ENCODE measurements at regions not wholly inside any gene's neighbourhood (a gene's known extent, or its start where the extent isn't known, plus 50 kb on each side); places are given as distances from the start of the nearest gene placed in this dataset.
"Not testable (repeated sequence)": the region's sequence is repeated elsewhere in the genome, so short reads cannot be mapped to it uniquely, and the experiment has no call there.

DNA sequence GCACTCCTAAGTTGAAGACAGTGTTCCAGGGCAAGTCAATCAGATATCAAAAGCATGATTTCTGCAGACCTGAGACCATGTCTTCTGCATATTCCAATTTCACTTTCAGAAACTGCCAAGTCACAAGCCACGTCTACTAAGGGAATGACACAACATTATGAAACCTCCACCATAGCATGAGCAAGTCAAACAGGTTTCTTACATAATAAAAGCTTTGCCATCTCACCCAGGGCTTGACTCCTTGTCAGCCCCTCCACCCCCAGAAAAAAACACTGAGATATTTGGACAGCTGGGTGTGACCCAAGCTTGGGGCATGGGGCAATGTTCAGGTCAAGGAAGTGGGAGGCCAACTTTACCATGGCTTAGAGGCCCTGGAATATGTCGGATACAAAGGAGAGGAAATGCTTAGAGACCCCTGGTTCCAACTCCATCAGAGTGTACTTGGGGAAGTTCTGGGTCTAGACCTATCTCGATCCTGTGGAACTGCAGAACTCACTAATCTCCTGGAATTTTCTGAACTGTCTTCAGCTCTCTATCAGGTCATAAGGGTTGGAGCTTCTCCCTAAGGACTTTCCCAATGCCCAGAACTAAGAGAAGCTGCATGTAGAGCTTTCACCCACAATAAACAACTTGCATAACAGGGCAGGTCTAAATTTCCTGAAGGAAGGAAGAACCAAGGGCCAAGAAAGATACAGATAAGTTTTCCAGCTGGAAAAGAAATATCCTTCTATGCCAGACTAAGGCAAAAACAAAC, 80.6 kb upstream of the NAMPT start (continued):
- TF ChIP-seq, protein P1, sequence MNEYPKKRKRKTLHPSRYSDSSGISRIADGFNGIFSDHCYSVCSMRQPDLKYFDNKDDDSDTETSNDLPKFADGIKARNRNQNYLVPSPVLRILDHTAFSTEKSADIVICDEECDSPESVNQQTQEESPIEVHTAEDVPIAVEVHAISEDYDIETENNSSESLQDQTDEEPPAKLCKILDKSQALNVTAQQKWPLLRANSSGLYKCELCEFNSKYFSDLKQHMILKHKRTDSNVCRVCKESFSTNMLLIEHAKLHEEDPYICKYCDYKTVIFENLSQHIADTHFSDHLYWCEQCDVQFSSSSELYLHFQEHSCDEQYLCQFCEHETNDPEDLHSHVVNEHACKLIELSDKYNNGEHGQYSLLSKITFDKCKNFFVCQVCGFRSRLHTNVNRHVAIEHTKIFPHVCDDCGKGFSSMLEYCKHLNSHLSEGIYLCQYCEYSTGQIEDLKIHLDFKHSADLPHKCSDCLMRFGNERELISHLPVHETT (tag by site-specific recombination; IDR thresholded peaks at IDR 0.05): no peak
- no peak for TF ChIP-seq ZNF221 (tag by site-specific recombination; IDR thresholded peaks at IDR 0.05; ENCODE audit: borderline replicate concordance)
- no peak for TF ChIP-seq KLF1 (tag by site-specific recombination; IDR thresholded peaks at IDR 0.05)
- no peak for TF ChIP-seq OSR2 (tag by site-specific recombination; IDR thresholded peaks at IDR 0.05)
- TF ChIP-seq ZNF707 (tag by site-specific recombination; IDR thresholded peaks at IDR 0.05): no peak
- TF ChIP-seq, protein P2, sequence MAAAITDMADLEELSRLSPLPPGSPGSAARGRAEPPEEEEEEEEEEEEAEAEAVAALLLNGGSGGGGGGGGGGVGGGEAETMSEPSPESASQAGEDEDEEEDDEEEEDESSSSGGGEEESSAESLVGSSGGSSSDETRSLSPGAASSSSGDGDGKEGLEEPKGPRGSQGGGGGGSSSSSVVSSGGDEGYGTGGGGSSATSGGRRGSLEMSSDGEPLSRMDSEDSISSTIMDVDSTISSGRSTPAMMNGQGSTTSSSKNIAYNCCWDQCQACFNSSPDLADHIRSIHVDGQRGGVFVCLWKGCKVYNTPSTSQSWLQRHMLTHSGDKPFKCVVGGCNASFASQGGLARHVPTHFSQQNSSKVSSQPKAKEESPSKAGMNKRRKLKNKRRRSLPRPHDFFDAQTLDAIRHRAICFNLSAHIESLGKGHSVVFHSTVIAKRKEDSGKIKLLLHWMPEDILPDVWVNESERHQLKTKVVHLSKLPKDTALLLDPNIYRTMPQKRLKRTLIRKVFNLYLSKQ (tag by site-specific recombination; IDR thresholded peaks at IDR 0.05; ENCODE audit: borderline replicate concordance): no peak
- no peak for TF ChIP-seq ZNF23 (tag by site-specific recombination; IDR thresholded peaks at IDR 0.05; ENCODE audit: borderline replicate concordance)

DNA sequence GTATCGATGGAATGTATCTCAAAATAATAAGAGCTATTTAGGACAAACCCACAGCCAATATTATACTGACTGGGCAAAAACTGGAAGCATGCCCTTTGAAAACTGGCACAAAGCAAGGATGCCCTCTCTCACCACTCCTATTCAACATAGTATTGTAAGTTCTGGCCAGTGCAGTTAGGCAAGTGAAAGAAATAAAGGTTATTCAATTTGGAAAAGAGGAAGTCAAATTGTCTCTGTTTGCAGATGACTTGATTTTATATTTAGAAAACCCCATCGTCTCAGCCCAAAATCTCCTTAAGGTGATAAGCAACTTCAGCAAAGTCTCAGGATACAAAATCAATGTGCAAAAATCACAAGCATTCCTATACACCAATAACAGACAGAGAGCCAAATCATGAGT, 77.7 kb upstream of the NAMPT start:
- H3K27ac ChIP-seq (ENCODE audit: extremely low read depth, low read depth, low read length); CTCF ChIA-PET: not testable (repeated sequence)

DNA sequence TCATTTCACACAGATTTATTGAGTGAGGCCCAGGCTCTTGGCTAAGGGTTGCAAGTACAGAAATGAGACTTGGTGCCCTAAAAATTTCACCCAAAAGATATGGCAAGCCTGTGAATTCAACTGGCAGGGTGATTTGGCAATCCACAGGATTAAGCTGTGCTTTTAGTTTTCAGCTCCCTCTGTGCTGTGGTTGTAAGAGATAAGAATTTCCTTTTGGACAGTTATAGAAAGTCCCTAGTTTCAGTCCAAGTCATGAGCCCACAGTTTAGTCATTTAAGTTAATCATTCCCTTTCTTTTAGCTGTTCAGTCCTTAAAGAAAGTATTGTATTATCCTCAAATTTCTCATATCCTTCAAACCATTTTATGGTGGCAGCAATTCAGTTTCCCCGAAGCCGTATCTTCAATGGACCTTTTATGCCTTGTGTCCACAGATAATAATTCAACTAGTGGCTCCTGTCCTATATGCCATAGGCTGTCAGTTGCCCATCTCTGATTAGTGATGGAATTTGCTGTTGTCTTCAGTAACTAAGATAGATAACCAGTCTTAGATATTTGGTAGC, 73.4 kb upstream of the NAMPT start:
- TF ChIP-seq, protein P3, sequence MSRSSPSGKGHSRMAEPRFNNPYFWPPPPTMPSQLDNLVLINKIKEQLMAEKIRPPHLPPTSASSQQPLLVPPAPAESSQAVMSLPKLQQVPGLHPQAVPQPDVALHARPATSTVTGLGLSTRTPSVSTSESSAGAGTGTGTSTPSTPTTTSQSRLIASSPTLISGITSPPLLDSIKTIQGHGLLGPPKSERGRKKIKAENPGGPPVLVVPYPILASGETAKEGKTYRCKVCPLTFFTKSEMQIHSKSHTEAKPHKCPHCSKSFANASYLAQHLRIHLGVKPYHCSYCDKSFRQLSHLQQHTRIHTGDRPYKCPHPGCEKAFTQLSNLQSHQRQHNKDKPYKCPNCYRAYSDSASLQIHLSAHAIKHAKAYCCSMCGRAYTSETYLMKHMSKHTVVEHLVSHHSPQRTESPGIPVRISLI (tag by site-specific recombination; IDR thresholded peaks at IDR 0.05): no peak
- TF ChIP-seq ZSCAN16 (tag by site-specific recombination; IDR thresholded peaks at IDR 0.05) (no peak), ZNF416 (tag by site-specific recombination; IDR thresholded peaks at IDR 0.05) (no peak), ZNF132 (tag by site-specific recombination; IDR thresholded peaks at IDR 0.05; ENCODE audit: borderline replicate concordance) (no peak), ZNF658 (tag by site-specific recombination; IDR thresholded peaks at IDR 0.05) (no peak), ZBTB20 (tag by site-specific recombination; IDR thresholded peaks at IDR 0.05) (no peak), ZNF548 (tag by site-specific recombination; IDR thresholded peaks at IDR 0.05) (no peak), ZNF433 (tag by site-specific recombination; IDR thresholded peaks at IDR 0.05; ENCODE audit: low read depth) (no peak), ZNF76 (tag by site-specific recombination; IDR thresholded peaks at IDR 0.05; ENCODE audit: borderline replicate concordance, low read depth) (no peak), ZNF521 (tag by site-specific recombination; IDR thresholded peaks at IDR 0.05) (no peak), ZNF404 (tag by site-specific recombination; IDR thresholded peaks at IDR 0.05) (no peak)
- TF ChIP-seq, protein P4, sequence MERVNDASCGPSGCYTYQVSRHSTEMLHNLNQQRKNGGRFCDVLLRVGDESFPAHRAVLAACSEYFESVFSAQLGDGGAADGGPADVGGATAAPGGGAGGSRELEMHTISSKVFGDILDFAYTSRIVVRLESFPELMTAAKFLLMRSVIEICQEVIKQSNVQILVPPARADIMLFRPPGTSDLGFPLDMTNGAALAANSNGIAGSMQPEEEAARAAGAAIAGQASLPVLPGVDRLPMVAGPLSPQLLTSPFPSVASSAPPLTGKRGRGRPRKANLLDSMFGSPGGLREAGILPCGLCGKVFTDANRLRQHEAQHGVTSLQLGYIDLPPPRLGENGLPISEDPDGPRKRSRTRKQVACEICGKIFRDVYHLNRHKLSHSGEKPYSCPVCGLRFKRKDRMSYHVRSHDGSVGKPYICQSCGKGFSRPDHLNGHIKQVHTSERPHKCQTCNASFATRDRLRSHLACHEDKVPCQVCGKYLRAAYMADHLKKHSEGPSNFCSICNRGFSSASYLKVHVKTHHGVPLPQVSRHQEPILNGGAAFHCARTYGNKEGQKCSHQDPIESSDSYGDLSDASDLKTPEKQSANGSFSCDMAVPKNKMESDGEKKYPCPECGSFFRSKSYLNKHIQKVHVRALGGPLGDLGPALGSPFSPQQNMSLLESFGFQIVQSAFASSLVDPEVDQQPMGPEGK (tag by site-specific recombination; IDR thresholded peaks at IDR 0.05): no peak
- TF ChIP-seq, protein P5, sequence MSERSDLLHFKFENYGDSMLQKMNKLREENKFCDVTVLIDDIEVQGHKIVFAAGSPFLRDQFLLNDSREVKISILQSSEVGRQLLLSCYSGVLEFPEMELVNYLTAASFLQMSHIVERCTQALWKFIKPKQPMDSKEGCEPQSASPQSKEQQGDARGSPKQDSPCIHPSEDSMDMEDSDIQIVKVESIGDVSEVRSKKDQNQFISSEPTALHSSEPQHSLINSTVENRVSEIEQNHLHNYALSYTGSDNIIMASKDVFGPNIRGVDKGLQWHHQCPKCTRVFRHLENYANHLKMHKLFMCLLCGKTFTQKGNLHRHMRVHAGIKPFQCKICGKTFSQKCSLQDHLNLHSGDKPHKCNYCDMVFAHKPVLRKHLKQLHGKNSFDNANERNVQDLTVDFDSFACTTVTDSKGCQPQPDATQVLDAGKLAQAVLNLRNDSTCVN (tag by site-specific recombination; optimal IDR thresholded peaks at IDR 0.05): no peak
- H3K9me3 ChIP-seq (ENCODE audit: control insufficient read depth, insufficient read depth, low read depth, low read length): no peaks in the 10 kb centered on the region
- ChIA-PET POLR2A (no interaction called here), CTCF (interaction anchor here (0.6 to 1.4 kb wide), 2 partner anchors 121 to 181 kb away, joined by 4 to 9 read pairs; no protein-coding TSS in a partner anchor)
- H3K4me3 ChIP-seq (ENCODE audit: low read depth, low read length): no peak overlapping the region
- H3K36me3 ChIP-seq (ENCODE audit: control insufficient read depth in 2 of 2, insufficient read depth in 1 of 2, low read length in 2 of 2): no peaks in the 10 kb centered on the region
- no peak overlapping the region for H3K27ac ChIP-seq (ENCODE audit: extremely low read depth, low read depth, low read length)
- H3K4me1 ChIP-seq (ENCODE audit: control insufficient read depth, insufficient read depth, low read length): no peaks in the 10 kb centered on the region

More for the DNA sequence above, 77.7 kb upstream of the NAMPT start:
- H3K4me1 ChIP-seq (ENCODE audit: control insufficient read depth, insufficient read depth, low read length); H3K36me3 ChIP-seq (ENCODE audit: control insufficient read depth in 2 of 2, insufficient read depth in 1 of 2, low read length in 2 of 2); H3K9me3 ChIP-seq (ENCODE audit: control insufficient read depth, insufficient read depth, low read depth, low read length); POLR2A ChIA-PET; H3K4me3 ChIP-seq (ENCODE audit: low read depth, low read length): not testable (repeated sequence)
